ENCODE measurements at regions not wholly inside any gene's neighbourhood (a gene's known extent, or its start where the extent isn't known, plus 50 kb on each side); places are given as distances from the start of the nearest gene placed in this dataset.

GRCh38 chr5:2125901-2126265 is 243.2 kb upstream of the IRX4 start:
- DNase-seq (ENCODE audit: low read depth in 2 of 3, low spot score in 2 of 3): no peak

- no peak for DNase-seq (ENCODE audit: low read depth in 2 of 3, low spot score in 2 of 3)
Observed at GRCh38 chr5:2125171-2125900, 242.6 kb upstream of the IRX4 start.

GRCh38 chr5:2124434-2125170 is 241.9 kb upstream of the IRX4 start:
- no peak for DNase-seq (ENCODE audit: low read depth in 2 of 3, low spot score in 2 of 3)

- no peak for DNase-seq (ENCODE audit: low read depth in 2 of 3, low spot score in 2 of 3)
Observed at GRCh38 chr5:2123874-2124273, 241.1 kb upstream of the IRX4 start.

DNA sequence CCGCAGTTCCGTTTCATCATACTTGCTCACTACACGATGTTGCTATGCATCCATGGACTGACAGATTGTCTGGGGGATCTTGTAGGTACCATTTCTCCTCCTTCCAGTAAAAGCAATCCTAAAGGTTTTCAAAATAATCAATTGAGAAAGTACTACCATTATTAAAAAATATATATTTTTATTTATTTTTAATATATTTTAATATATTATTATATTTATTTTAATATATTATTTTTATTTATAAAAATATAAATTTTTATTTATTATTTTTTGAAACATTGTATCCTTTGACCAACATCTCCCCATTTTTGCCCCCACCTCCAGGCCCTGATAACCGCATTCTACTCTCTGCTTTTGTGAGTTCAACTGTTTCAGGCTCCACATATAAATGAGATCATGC is 237.6 kb upstream of the IRX4 start:
- DNase-seq (ENCODE audit: low read depth in 2 of 3, low spot score in 2 of 3): no peak

DNA sequence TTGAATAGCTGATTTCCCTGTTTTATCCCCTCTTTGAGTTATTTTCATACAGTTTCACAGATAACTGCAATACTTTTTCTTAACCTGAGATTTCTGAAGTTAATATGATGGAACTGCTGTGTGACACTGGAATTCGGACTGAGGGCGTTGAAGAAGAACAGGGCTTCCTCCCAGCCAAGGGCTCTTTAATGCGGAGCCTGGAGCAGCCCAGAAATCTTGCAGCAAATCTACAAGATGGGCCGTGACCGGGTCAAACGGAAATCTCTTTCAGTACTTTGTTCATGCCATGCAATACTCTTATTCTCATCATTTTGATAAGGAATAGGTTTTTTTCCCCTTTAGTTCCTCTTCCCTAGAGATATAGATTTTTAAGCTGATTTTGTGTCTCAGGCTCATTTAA is 236.8 kb upstream of the IRX4 start:
- no peak for DNase-seq (ENCODE audit: low read depth in 2 of 3, low spot score in 2 of 3)

- DNase-seq (ENCODE audit: low read depth in 2 of 3, low spot score in 2 of 3): no peak
Observed at GRCh38 chr5:2113348-2114131, 230.8 kb upstream of the IRX4 start.

DNA sequence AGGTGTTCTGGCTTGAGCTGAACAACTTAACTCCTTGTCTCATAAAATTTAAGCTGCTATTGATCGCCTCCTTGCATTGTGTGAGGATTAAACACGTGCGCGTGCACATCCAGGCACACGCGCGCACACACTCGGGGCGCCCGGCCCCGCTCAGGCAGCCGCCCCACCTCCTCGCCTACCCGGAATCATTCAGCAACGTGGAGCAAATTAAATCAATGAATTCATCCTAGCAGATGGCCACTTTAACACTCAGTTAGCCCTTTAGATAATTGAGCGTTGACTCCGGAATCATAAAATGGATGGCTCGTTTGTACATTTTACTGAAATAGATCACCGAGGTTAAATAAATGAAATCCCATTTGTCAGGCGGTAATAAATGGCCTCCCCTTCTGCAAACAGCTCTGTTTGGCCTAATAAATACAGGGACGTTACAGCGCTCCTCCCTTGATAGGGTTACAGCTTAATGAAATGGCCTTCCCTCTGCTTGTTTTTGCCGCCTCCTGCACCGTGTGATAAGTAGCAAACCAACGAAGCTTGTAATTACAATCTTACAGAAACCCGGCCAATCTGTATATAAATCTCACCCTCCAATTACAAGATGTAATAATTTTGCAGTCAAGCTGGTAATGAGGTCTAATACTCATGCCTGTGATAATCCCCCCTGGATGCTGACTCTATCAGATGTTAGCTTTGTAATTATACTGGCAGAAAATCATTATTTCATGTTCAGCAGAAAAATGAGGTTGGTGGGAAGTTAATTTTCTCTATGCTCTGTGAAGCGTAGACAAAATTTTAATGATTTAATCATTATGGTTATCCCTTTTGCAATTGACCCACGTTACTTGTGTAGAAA is 229.7 kb upstream of the IRX4 start:
- no peak for DNase-seq (ENCODE audit: low read depth in 2 of 3, low spot score in 2 of 3)

- DNase-seq (ENCODE audit: low read depth in 2 of 3, low spot score in 2 of 3): no peak
Observed at GRCh38 chr5:2111569-2112105, 228.9 kb upstream of the IRX4 start.

GRCh38 chr5:2110934-2111462 is 228.3 kb upstream of the IRX4 start:
- no peak for DNase-seq (ENCODE audit: low read depth in 2 of 3, low spot score in 2 of 3)

DNA sequence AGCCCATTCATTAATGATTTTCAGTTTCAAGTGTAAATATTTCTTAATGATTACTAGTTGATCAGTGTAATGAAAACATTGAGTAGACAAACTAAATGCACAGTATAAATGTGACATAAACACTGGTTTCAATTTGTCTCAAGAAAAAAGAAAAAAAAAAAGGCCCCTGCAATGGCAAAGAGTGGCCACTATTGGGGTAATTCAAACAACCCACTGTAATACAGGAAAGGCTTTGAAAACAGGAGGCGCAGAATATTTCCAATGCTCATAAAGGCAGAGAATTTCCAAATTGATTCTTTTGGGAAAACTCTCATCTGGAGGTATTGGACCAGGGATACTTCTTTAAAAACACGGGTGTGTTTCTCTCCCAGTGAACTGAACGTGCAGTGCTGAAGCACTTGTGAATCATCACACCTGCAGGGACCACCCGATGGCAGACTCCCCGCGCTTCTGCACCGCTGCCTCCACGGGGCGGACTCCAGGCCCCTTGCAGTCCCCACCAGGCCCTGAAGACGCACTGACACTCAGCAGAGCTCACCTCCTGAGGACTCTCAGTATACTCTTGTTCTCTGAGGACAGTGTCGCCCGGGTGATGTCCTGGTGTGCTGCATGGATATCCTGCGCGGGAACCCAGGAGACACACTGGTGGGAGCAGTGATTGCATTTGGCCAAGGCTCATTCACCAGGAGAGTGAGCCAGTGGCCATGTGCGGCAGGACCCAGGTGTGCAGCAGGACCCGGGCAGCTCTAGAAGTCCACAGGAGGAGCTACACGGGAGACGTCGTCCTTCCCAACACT is 227.6 kb upstream of the IRX4 start:
- DNase-seq (ENCODE audit: low read depth in 2 of 3, low spot score in 2 of 3): no peak

DNA sequence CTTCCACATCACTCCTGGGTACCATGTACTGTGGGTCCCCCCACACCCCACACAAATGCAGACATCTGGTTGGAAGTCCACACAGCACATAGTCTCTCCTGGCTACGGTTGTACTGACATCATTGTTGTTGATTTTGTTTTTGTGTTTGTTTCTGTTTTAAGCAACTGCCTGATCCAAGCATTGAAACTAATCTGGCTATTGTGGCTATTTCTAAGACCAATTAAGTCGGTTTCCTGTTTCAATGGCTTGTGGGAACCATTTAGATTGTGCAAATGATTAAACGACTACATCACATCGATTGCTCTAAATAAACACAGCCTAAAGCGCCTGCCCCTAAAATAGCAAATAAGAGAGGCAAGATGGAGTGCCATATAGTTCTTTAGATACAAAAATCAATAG is 226.8 kb upstream of the IRX4 start:
- no peak for DNase-seq (ENCODE audit: low read depth in 2 of 3, low spot score in 2 of 3)

- no peak for DNase-seq (ENCODE audit: low read depth in 2 of 3, low spot score in 2 of 3)
Observed at GRCh38 chr5:2106721-2107120, 224.0 kb upstream of the IRX4 start.

GRCh38 chr5:2105141-2105540 is 222.4 kb upstream of the IRX4 start:
- DNase-seq (ENCODE audit: low read depth in 2 of 3, low spot score in 2 of 3): no peak

GRCh38 chr5:2103940-2104339 is 221.2 kb upstream of the IRX4 start:
- no peak for DNase-seq (ENCODE audit: low read depth in 2 of 3, low spot score in 2 of 3)

GRCh38 chr5:2102819-2103776 is 220.4 kb upstream of the IRX4 start:
- DNase-seq (ENCODE audit: low read depth in 2 of 3, low spot score in 2 of 3): no peak

DNA sequence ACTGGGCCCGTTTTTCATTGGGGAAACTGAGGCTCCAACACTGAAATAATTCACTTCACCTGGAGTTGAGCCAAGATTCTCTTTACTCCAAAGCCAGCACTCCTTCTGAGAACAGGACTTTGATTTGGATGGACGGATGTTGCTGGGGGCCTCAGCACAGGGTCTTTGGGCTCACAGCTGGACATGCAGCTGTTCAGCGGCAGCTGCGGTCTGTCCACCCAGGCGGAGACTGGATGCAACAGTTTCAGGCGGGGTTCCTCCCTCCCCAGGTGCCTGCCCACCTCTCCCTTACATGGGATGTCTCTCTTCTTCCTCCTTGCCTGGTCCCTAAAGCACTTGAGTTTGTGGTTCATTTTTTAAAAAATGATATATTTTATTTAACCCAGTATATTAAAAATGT is 219.0 kb upstream of the IRX4 start:
- no peak for DNase-seq (ENCODE audit: low read depth in 2 of 3, low spot score in 2 of 3)

DNA sequence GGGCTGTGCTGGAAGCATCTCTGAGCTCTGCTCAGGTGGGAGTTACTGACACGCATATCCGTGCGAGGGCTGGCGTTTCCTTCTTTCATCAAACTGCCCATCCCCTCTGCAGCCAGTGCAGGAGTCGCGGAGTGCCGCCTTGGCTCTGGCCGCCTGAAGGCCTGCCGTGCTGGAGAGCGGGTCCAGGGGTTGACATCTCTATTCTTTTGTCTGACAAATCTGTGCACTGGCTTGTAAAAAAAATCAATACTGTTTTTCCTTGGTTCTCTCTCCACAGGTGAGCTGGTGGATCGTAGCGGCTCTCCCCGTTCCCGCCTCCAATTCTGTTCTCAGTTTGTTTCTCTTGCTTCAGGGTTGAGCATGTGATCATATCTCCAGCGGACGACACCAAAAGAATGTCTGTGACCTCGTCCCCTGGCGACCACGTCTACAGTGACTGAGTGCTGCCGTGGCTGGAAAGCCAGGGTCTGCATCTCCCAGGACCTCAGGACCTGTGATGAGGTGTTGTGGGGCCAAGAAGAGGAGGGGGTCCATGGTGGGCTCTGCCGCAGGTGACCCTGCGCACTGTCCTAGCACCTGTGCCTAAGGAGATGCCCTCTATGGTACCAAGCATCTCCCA is 214.3 kb upstream of the IRX4 start:
- no peak for DNase-seq (ENCODE audit: low read depth in 2 of 3, low spot score in 2 of 3)
